RWPE1 (cell line): ENCODE measurements at regions not wholly inside any gene's neighbourhood (a gene's known extent, or its start where the extent isn't known, plus 50 kb on each side); places are given as distances from the start of the nearest gene placed in this dataset.

Experiments used
- CTCF ChIA-PET: fragments of 350-600 bp; sonication (Branson Sonifier 250); formaldehyde crosslinking; extraction: SDS; loops from one replicate; lab custom pipeline; 2021; lab: Yijun Ruan, JAX
- POLR2A ChIA-PET: fragments of 400-600 bp; formaldehyde crosslinking; extraction: SDS; loops from one replicate; lab custom pipeline; 2020; ENCODE audit warnings: antibody characterized with exemption; ENCODE audit not compliant: low non-redundant PET; lab: Yijun Ruan, JAX
- DNase-seq: peaks from one replicate; pipeline ENCODE4 v3.0.0; 2012; ENCODE audit warnings: low spot score
- H3K27ac ChIP-seq: fragments of 450-650 bp; 2 replicates; pipeline ENCODE4 v1.5.1; 2017
- TF ChIP-seq, protein P1 (sequence below): fragments of 450-650 bp; conservative IDR thresholded peaks from 2 replicates; pipeline ENCODE4 v1.5.1; 2017; ENCODE audit warnings: low read depth, mild to moderate bottlenecking

DNA sequence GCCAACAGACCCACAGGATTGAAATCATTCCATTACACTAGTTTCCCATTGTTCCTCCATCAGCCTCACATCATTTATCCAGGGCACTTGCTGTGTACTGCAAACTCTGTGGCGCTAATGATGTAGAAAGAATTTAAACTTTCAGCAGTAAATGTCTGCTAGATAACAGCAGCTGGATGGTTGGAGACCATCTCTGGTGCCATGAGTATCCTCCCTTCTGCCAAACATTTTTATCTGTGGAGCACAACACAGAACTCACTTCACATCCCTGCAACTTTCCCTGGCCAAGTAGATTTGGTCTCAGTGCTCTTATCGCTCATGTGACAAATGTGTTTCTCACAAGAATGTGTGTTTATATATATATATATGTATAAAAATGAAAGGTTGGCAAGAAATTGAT is 481.9 kb downstream of the FGF9 start:
- ChIA-PET CTCF (no interaction called here), POLR2A (no interaction called here)
- DNase-seq, result no peak
- TF ChIP-seq, protein P1, sequence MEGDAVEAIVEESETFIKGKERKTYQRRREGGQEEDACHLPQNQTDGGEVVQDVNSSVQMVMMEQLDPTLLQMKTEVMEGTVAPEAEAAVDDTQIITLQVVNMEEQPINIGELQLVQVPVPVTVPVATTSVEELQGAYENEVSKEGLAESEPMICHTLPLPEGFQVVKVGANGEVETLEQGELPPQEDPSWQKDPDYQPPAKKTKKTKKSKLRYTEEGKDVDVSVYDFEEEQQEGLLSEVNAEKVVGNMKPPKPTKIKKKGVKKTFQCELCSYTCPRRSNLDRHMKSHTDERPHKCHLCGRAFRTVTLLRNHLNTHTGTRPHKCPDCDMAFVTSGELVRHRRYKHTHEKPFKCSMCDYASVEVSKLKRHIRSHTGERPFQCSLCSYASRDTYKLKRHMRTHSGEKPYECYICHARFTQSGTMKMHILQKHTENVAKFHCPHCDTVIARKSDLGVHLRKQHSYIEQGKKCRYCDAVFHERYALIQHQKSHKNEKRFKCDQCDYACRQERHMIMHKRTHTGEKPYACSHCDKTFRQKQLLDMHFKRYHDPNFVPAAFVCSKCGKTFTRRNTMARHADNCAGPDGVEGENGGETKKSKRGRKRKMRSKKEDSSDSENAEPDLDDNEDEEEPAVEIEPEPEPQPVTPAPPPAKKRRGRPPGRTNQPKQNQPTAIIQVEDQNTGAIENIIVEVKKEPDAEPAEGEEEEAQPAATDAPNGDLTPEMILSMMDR, result no peak
- H3K27ac ChIP-seq, result no peak overlapping the region

DNA sequence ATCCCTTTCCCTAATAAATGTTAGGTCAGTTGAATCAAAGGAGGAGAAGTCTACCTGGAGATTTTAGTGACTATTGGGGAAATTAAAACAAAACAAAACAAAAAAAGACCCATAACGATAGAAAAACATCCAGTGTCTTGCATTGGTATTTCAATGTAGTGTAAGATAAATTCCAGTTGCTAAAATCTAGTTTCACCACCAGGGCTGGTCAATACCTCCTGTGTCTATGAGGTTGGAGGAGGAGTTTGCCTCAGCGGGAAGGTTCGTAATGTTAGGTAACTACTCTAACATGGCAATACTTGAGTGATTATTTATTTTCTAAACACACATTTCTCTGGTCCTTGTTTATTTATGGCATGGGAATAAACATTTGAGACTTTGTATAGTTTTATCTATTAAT is 483.2 kb downstream of the FGF9 start:
- no peak for DNase-seq
- H3K27ac ChIP-seq, result no peak overlapping the region
- CTCF ChIA-PET, result no interaction called here

DNA sequence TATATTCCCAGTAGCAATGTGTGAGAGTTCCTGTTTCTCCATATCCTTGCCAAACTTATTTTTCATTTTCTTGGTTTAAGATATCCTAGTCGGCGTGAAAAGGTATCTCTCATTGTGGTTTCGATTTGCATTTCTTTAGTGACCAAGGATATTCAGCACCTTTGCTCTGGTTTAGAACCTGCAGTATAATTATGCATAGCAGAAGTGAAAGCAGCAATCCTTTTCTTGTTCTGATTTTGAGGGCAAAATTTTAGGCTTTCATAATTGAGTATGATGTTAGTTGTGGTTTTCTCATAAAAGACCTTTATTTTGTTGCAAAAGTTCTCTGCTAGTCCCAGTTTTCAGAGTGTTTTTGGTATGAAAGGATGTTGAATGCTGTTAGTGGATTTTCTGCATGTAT is 491.0 kb downstream of the FGF9 start:
- H3K27ac ChIP-seq, result no peak overlapping the region
- ChIA-PET CTCF (no interaction called here), POLR2A (no interaction called here)
- no peak for DNase-seq
- TF ChIP-seq, protein P1, result no peak

More for the DNA sequence above, 483.2 kb downstream of the FGF9 start:
- POLR2A ChIA-PET, result no interaction called here
- TF ChIP-seq, protein P1, result no peak

DNA sequence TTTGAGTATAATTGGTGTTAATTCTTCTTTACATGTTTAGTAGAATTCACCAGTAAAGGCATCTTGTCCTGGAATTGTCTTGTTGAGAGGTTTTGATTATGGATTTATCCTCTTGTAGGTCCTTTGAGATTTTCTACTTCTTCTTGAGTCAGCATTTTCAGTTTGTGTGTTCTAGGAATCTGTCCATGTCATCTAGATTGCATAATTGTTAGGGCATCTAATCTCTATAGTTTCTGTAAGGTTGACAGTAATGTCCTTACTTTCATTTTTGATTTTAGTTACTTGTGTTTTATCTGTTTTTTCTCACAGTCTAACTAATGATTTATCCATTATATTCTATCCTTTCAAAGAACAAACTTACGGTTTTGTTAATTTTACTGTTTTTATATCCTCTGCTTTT is 492.0 kb downstream of the FGF9 start:
- ChIA-PET CTCF (no interaction called here), POLR2A (no interaction called here)
- DNase-seq, result no peak
- no peak overlapping the region for H3K27ac ChIP-seq
- TF ChIP-seq, protein P1, result no peak

DNA sequence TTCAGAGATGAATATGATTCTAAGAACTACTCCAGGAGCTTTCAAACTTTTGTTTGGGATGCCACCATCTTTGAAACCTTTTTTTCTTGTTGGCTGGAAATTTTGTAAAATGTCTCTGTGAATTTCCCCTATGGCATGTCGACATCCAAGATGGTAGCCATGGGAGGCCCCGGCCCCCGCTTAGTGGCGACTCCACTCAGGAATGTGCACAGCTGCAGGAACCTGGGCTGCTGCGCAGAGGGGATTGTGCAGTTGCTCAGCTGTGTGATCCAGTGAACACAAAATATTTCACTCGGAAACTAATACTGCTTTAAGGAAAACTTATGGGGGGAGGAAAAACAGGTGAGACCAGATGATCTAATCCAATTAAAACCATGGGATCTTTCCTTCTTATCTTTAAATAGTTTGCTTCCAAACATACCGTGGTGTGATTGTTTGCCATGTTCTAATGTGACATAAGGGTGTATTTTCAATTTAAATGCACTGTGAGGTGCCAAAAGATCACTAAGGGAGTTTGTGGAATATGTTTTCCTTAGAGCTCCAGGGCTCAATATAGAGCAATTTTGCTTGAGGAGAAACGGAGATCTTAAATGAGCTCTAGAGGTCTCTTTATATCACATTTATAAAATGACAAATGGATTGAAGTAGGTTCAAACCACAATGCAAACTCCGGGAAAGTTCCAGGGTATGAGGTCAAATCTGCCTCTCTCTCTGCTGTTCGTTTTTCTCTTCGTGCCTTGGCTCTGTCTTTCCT is 497.7 kb downstream of the FGF9 start:
- TF ChIP-seq, protein P1, result no peak
- no peak for DNase-seq
- CTCF ChIA-PET, result no interaction called here
- H3K27ac ChIP-seq, result no peak overlapping the region
- POLR2A ChIA-PET, result no interaction called here

DNA sequence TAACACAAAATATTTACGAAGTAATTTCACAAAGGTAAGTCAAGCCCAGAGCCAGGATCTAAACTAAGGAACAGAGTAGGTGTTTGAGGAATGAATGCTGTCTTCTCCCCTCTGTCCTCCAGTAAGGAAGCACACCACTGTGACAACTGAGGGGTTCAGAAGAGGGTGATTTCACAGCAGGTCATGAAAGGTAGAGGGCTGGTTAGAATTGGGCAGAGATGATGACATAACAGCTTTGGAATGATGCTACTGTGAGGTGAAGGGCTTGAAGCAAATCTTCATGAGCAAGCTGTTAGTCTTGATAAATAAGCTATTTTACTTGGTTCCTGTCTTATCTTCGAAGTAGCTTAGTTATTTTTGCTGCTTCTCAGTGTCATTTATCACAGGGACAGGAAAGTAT is 498.6 kb downstream of the FGF9 start:
- POLR2A ChIA-PET, result no interaction called here
- DNase-seq, result no peak

More for the DNA sequence above, 498.6 kb downstream of the FGF9 start:
- CTCF ChIA-PET, result no interaction called here
- TF ChIP-seq, protein P1, result no peak
- no peak overlapping the region for H3K27ac ChIP-seq
